GM21360 (cell line): ENCODE measurements at regions not wholly inside any gene's neighbourhood (a gene's known extent, or its start where the extent isn't known, plus 50 kb on each side); places are given as distances from the start of the nearest gene placed in this dataset.
"Not testable (repeated sequence)": the region's sequence is repeated elsewhere in the genome, so short reads cannot be mapped to it uniquely, and the experiment has no call there.

Source experiments
- ATAC-seq: cut with Tn5 transposase; IDR thresholded peaks from one replicate; pipeline ENCODE4 v1.9.1; 2021; ENCODE audit warnings: mild to moderate bottlenecking, moderate library complexity; ENCODE audit not compliant: unreplicated experiment

- ATAC-seq, result no peak
These were observed 412.3 kb upstream of the CHORDC1 start for GRCh38 chr11:90635151-90635550.

- ATAC-seq, result no peak
These were observed 407.3 kb upstream of the CHORDC1 start for GRCh38 chr11:90630176-90630575.

GRCh38 chr11:90629229-90629806 is 406.5 kb upstream of the CHORDC1 start:
- no peak for ATAC-seq

- no peak for ATAC-seq
These were observed 391.5 kb upstream of the CHORDC1 start for GRCh38 chr11:90614318-90614717.

- not testable (repeated sequence) for ATAC-seq
These were observed 390.2 kb upstream of the CHORDC1 start for GRCh38 chr11:90613037-90613436.

GRCh38 chr11:90606721-90607120 is 383.9 kb upstream of the CHORDC1 start:
- no peak for ATAC-seq

GRCh38 chr11:90601261-90601660 is 378.4 kb upstream of the CHORDC1 start:
- no peak for ATAC-seq

- no peak for ATAC-seq
These were observed 371.8 kb upstream of the CHORDC1 start for GRCh38 chr11:90594658-90595057.

GRCh38 chr11:90593099-90593498 is 370.2 kb upstream of the CHORDC1 start:
- no peak for ATAC-seq

- no peak for ATAC-seq
These were observed 367.4 kb upstream of the CHORDC1 start for GRCh38 chr11:90590286-90590685.

GRCh38 chr11:90589735-90590134 is 366.9 kb upstream of the CHORDC1 start:
- no peak for ATAC-seq

GRCh38 chr11:90587896-90588295 is 365.0 kb upstream of the CHORDC1 start:
- ATAC-seq, result no peak

GRCh38 chr11:90585491-90585890 is 362.6 kb upstream of the CHORDC1 start:
- no peak for ATAC-seq

- not testable (repeated sequence) for ATAC-seq
These were observed 360.1 kb upstream of the CHORDC1 start for GRCh38 chr11:90582999-90583398.

- no peak for ATAC-seq
These were observed 341.7 kb upstream of the CHORDC1 start for GRCh38 chr11:90564531-90564930.

- ATAC-seq, result no peak
These were observed 335.5 kb upstream of the CHORDC1 start for GRCh38 chr11:90558328-90558865.

- no peak for ATAC-seq
These were observed 333.8 kb upstream of the CHORDC1 start for GRCh38 chr11:90556606-90557005.

- ATAC-seq, result no peak
These were observed 333.2 kb upstream of the CHORDC1 start for GRCh38 chr11:90556026-90556425.

GRCh38 chr11:90555477-90555876 is 332.6 kb upstream of the CHORDC1 start:
- no peak for ATAC-seq

- ATAC-seq, result no peak
These were observed 319.2 kb upstream of the CHORDC1 start for GRCh38 chr11:90542092-90542491.

- ATAC-seq, result no peak
These were observed 313.5 kb upstream of the CHORDC1 start for GRCh38 chr11:90536301-90536700.

GRCh38 chr11:90532125-90532524 is 309.3 kb upstream of the CHORDC1 start:
- ATAC-seq, result no peak

- no peak for ATAC-seq
These were observed 308.2 kb upstream of the CHORDC1 start for GRCh38 chr11:90531001-90531400.
